ENCODE measurements at regions not wholly inside any gene's neighbourhood (a gene's known extent, or its start where the extent isn't known, plus 50 kb on each side); places are given as distances from the start of the nearest gene placed in this dataset.
"Not testable (repeated sequence)": the region's sequence is repeated elsewhere in the genome, so short reads cannot be mapped to it uniquely, and the experiment has no call there.

- H3K4me1 Mint-ChIP-seq, result peaks cover 6% of the 10 kb centered on the region
- no peak for TF ChIP-seq CTCF (conservative IDR thresholded peaks at IDR 0.05)
- no peaks in the 10 kb centered on the region for H3K9me3 Mint-ChIP-seq
- DNase-seq (ENCODE audit: low read depth, low spot score), result no peak
- H3K27ac Mint-ChIP-seq (ENCODE audit: unreplicated experiment), result no peak overlapping the region
- peaks cover 54% of the 10 kb centered on the region for H3K27me3 Mint-ChIP-seq (ENCODE audit: low read depth)
- no peaks in the 10 kb centered on the region for H3K36me3 Mint-ChIP-seq (ENCODE audit: low read depth)
- no peak overlapping the region for H3K4me3 Mint-ChIP-seq
These were observed 80.5 kb upstream of the IFNGR1 start for GRCh38 chr6:137299681-137300080.

- peak; percentile 9 for DNase-seq (ENCODE audit: low read depth, low spot score)
- H3K27me3 Mint-ChIP-seq (ENCODE audit: low read depth), result peaks cover 59% of the 10 kb centered on the region
- no peak for TF ChIP-seq CTCF (conservative IDR thresholded peaks at IDR 0.05)
- H3K36me3 Mint-ChIP-seq (ENCODE audit: low read depth), result no peaks in the 10 kb centered on the region
- peaks cover 6% of the 10 kb centered on the region for H3K4me1 Mint-ChIP-seq
- no peak overlapping the region for H3K4me3 Mint-ChIP-seq
- no peaks in the 10 kb centered on the region for H3K9me3 Mint-ChIP-seq
- H3K27ac Mint-ChIP-seq (ENCODE audit: unreplicated experiment), result no peak overlapping the region
These were observed 78.7 kb upstream of the IFNGR1 start for GRCh38 chr6:137297887-137298286.

GRCh38 chr6:137292326-137292725 is 73.1 kb upstream of the IFNGR1 start:
- peaks cover 52% of the 10 kb centered on the region for H3K27me3 Mint-ChIP-seq (ENCODE audit: low read depth)
- not testable (repeated sequence) for H3K4me3 Mint-ChIP-seq; H3K4me1 Mint-ChIP-seq; H3K9me3 Mint-ChIP-seq; H3K36me3 Mint-ChIP-seq (ENCODE audit: low read depth); DNase-seq (ENCODE audit: low read depth, low spot score); H3K27ac Mint-ChIP-seq (ENCODE audit: unreplicated experiment)

GRCh38 chr6:137291441-137291840 is 72.3 kb upstream of the IFNGR1 start:
- H3K4me1 Mint-ChIP-seq, result no peaks in the 10 kb centered on the region
- no peak overlapping the region for H3K27ac Mint-ChIP-seq (ENCODE audit: unreplicated experiment)
- H3K36me3 Mint-ChIP-seq (ENCODE audit: low read depth), result no peaks in the 10 kb centered on the region
- no peak for TF ChIP-seq CTCF (conservative IDR thresholded peaks at IDR 0.05)
- no peak for DNase-seq (ENCODE audit: low read depth, low spot score)
- peaks cover 3% of the 10 kb centered on the region for H3K9me3 Mint-ChIP-seq
- H3K4me3 Mint-ChIP-seq, result no peak overlapping the region
- peaks cover 46% of the 10 kb centered on the region for H3K27me3 Mint-ChIP-seq (ENCODE audit: low read depth)

- Mint-ChIP-seq H3K27me3 (ENCODE audit: low read depth) (peaks cover 43% of the 10 kb centered on the region), H3K36me3 (ENCODE audit: low read depth) (no peaks in the 10 kb centered on the region), H3K4me1 (no peaks in the 10 kb centered on the region), H3K27ac (ENCODE audit: unreplicated experiment) (no peak overlapping the region), H3K9me3 (peaks cover 3% of the 10 kb centered on the region), H3K4me3 (no peak overlapping the region)
- DNase-seq (ENCODE audit: low read depth, low spot score), result no peak
- no peak for TF ChIP-seq CTCF (conservative IDR thresholded peaks at IDR 0.05)
These were observed 71.5 kb upstream of the IFNGR1 start for GRCh38 chr6:137290601-137291261.

- Mint-ChIP-seq H3K4me1 (no peaks in the 10 kb centered on the region), H3K27me3 (ENCODE audit: low read depth) (peaks cover 41% of the 10 kb centered on the region), H3K36me3 (ENCODE audit: low read depth) (no peaks in the 10 kb centered on the region), H3K4me3 (no peak overlapping the region), H3K9me3 (peaks cover 3% of the 10 kb centered on the region), H3K27ac (ENCODE audit: unreplicated experiment) (no peak overlapping the region)
- DNase-seq (ENCODE audit: low read depth, low spot score), result no peak
- no peak for TF ChIP-seq CTCF (conservative IDR thresholded peaks at IDR 0.05)
These were observed 67.7 kb upstream of the IFNGR1 start for GRCh38 chr6:137286916-137287315.

All from neural crest cell (in vitro differentiated cells).